Colonic mucosa (tissue), 4 donors: ENCODE measurements at regions not wholly inside any gene's neighbourhood (a gene's known extent, or its start where the extent isn't known, plus 50 kb on each side); places are given as distances from the start of the nearest gene placed in this dataset.
"Not testable (repeated sequence)": the region's sequence is repeated elsewhere in the genome, so short reads cannot be mapped to it uniquely, and the experiment has no call there.

ENCODE experiments used
- DNase-seq: peaks from one replicate; pipeline ENCODE4 v3.0.0-alpha.2; 2020
- H3K27ac ChIP-seq: fragments of 200-600 bp; one replicate; pipeline ENCODE4 v1.8.0; 2021
- H3K27me3 ChIP-seq: fragments of 200-600 bp; one replicate; pipeline ENCODE4 v1.8.0; 2021
- H3K36me3 ChIP-seq: fragments of 200-600 bp; one replicate; pipeline ENCODE4 v1.8.0; 2021
- H3K4me1 ChIP-seq: fragments of 200-600 bp; one replicate; pipeline ENCODE4 v1.8.0; 2021; ENCODE audit warnings: mild to moderate bottlenecking
- H3K4me3 ChIP-seq: fragments of 200-600 bp; one replicate; pipeline ENCODE4 v1.8.0; 2021
- H3K9ac ChIP-seq, 2 donors: one replicate each; pipeline ENCODE4 v1.7.0; 2013; ENCODE audit warnings: control low read depth in 2 of 2, low read depth in 2 of 2, low read length in 2 of 2
- H3K9me3 ChIP-seq: fragments of 200-600 bp; one replicate; pipeline ENCODE4 v1.8.0; 2021
- CTCF ChIP-seq: fragments of 200-600 bp; IDR thresholded peaks from one replicate; pipeline ENCODE4 v1.8.0; 2022; ENCODE audit warnings: antibody characterized with exemption, mild to moderate bottlenecking
- intact Hi-C: fragments of 100-400 bp; cut with DNase I; formaldehyde crosslinking; loops from one replicate; pipeline ENCODE4 v1.14.1; 2022
- donor health status: healthy.
- donor health status: DM: no; HTN: no; CAD: no.
- donor health status: DM: no; HTN: no; CAD: no.

- Histone ChIP-seq H3K4me1 (no peaks in the 10 kb centered on the region), H3K9me3 (no peaks in the 10 kb centered on the region), H3K4me3 (no peak overlapping the region), H3K27ac (no peak overlapping the region), H3K27me3 (no peaks in the 10 kb centered on the region), H3K36me3 (no peaks in the 10 kb centered on the region), H3K9ac (no peak overlapping the region)
- intact Hi-C loops = no loop called here
- no peak for TF ChIP-seq CTCF
- DNase-seq = no peak
These were observed 70.5 kb upstream of the FOXP2 start for GRCh38 chr7:114343949-114344708.

GRCh38 chr7:114342431-114343179 lies 72.0 kb upstream of the FOXP2 start:
- Histone ChIP-seq H3K27ac (no peak overlapping the region), H3K4me1 (no peaks in the 10 kb centered on the region), H3K9ac (no peak overlapping the region), H3K27me3 (no peaks in the 10 kb centered on the region), H3K36me3 (no peaks in the 10 kb centered on the region), H3K9me3 (no peaks in the 10 kb centered on the region), H3K4me3 (no peak overlapping the region)
- intact Hi-C loops = no loop called here
- TF ChIP-seq CTCF = no peak
- no peak for DNase-seq

- no peak for TF ChIP-seq CTCF
- no peak overlapping the region for H3K9ac ChIP-seq
- H3K27ac ChIP-seq = no peak overlapping the region
- DNase-seq = no peak
- H3K4me1 ChIP-seq = no peaks in the 10 kb centered on the region
- intact Hi-C loops = no loop called here
- H3K27me3 ChIP-seq = no peaks in the 10 kb centered on the region
- no peaks in the 10 kb centered on the region for H3K36me3 ChIP-seq
- no peaks in the 10 kb centered on the region for H3K9me3 ChIP-seq
- no peak overlapping the region for H3K4me3 ChIP-seq
These were observed 73.0 kb upstream of the FOXP2 start for GRCh38 chr7:114341648-114342047.

GRCh38 chr7:114334989-114335388 lies 79.6 kb upstream of the FOXP2 start:
- Histone ChIP-seq H3K36me3 (no peaks in the 10 kb centered on the region), H3K9me3 (no peaks in the 10 kb centered on the region), H3K27me3 (no peaks in the 10 kb centered on the region), H3K4me1 (no peaks in the 10 kb centered on the region), H3K9ac (no peak overlapping the region), H3K4me3 (no peak overlapping the region), H3K27ac (no peak overlapping the region)
- intact Hi-C loops = no loop called here
- TF ChIP-seq CTCF = no peak
- no peak for DNase-seq

GRCh38 chr7:114329458-114329857 lies 85.2 kb upstream of the FOXP2 start:
- H3K9ac ChIP-seq, DNase-seq, H3K4me3 ChIP-seq, H3K4me1 ChIP-seq, H3K27ac ChIP-seq, intact Hi-C loops, H3K36me3 ChIP-seq, H3K27me3 ChIP-seq, H3K9me3 ChIP-seq: not testable (repeated sequence)

GRCh38 chr7:114317450-114318098 lies 97.0 kb upstream of the FOXP2 start:
- no peaks in the 10 kb centered on the region for H3K9me3 ChIP-seq
- TF ChIP-seq CTCF = no peak
- intact Hi-C loops = no loop called here
- H3K9ac ChIP-seq = no peak overlapping the region
- no peaks in the 10 kb centered on the region for H3K36me3 ChIP-seq
- no peak overlapping the region for H3K4me3 ChIP-seq
- H3K27me3 ChIP-seq = no peaks in the 10 kb centered on the region
- no peak for DNase-seq
- no peaks in the 10 kb centered on the region for H3K4me1 ChIP-seq
- no peak overlapping the region for H3K27ac ChIP-seq
